ENCODE measurements at regions not wholly inside any gene's neighbourhood (a gene's known extent, or its start where the extent isn't known, plus 50 kb on each side); places are given as distances from the start of the nearest gene placed in this dataset.

DNA sequence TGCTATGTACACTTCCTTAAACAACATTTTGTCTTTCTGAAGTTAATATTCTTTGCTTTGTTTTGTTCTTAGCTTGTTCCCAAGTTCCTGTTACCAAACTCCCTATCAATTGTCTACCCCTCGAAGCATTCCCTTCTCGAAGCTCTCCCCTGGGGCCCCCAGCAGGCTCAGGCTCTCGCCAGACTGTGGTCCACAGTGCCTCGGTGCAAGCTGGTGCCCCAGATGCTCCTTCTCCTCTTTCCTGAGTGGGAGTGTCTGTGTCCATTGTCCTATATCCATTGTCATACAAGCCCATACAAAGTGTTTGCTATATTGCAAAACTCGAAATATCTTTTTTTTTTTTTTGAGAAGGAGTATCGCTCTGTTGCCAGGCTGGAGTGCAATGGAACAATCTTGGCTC, 51.7 kb upstream of the RTL6 start:
- no peak for DNase-seq

DNA sequence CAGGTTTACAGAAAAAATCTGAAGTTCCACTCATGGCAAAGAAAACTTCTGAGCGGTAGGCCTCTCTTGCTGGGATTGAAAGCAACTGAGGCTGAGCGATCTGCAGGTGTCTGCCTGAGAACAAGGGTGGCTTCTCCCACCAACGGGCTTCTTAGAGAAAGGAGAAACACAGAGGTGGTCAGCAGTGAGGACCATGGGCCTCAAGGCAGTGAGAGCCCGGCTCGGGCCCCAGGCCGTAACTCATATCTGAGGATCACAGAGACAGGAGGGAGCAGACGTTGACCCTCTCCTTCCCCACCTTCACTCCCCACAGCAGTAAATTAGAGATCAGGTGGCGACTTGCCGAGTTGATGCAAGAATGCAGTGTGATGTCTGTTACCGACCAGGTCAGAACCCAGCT, 50.9 kb upstream of the RTL6 start:
- DNase-seq = no peak

Measured in NK-92 treated with Interleukin-12 subunit alpha and Interleukin-12 subunit beta, amount 100 ng/mL, for 24 hours (cell line).